SU-DHL-6 (cell line): ENCODE measurements at regions not wholly inside any gene's neighbourhood (a gene's known extent, or its start where the extent isn't known, plus 50 kb on each side); places are given as distances from the start of the nearest gene placed in this dataset.
"Not testable (repeated sequence)": the region's sequence is repeated elsewhere in the genome, so short reads cannot be mapped to it uniquely, and the experiment has no call there.

Source experiments
- H2AFZ ChIP-seq: fragments of 200-600 bp; sonication (generic); 2 replicates; pipeline ENCODE4 v1.6.1; 2014; ENCODE audit warnings: low read depth, mild to moderate bottlenecking, moderate library complexity, mixed read lengths, antibody characterized with exemption, low read length; ENCODE audit not compliant: severe bottlenecking
- H3F3A ChIP-seq: fragments of 200-600 bp; shearing (Covaris generic); 2 replicates; pipeline ENCODE4 v1.6.0; 2016; ENCODE audit warnings: antibody characterized with exemption, mild to moderate bottlenecking; ENCODE audit not compliant: insufficient read depth
- H3K27ac ChIP-seq: fragments of 200-600 bp; sonication (generic); 2 replicates; pipeline ENCODE4 v1.5.1; 2016; ENCODE audit warnings: low read depth, mild to moderate bottlenecking, low read length, moderate library complexity, mixed read lengths
- H3K27me3 ChIP-seq: fragments of 200-600 bp; sonication (generic), shearing (Covaris generic); 2 replicates; pipeline ENCODE4 v1.6.0; 2014; ENCODE audit warnings: mild to moderate bottlenecking, low read length
- H3K36me3 ChIP-seq: fragments of 200-600 bp; sonication (generic); 2 replicates; pipeline ENCODE4 v1.6.1; 2014; ENCODE audit warnings: mild to moderate bottlenecking, low read length, mixed read lengths
- H3K4me2 ChIP-seq: fragments of 300-600, 200-600 bp; shearing (Covaris generic), sonication (generic); 2 replicates; pipeline ENCODE4 v1.6.0; 2014; ENCODE audit warnings: low read length, low read depth, mild to moderate bottlenecking; ENCODE audit not compliant: poor library complexity, severe bottlenecking
- H3K4me3 ChIP-seq: fragments of 200-600 bp; sonication (generic); 2 replicates; pipeline ENCODE4 v1.5.1; 2014; ENCODE audit warnings: antibody characterized with exemption, low read length, mild to moderate bottlenecking, mixed read lengths; ENCODE audit not compliant: insufficient read depth, poor library complexity, severe bottlenecking
- H3K79me2 ChIP-seq: fragments of 200-600 bp; sonication (generic); 2 replicates; pipeline ENCODE4 v1.6.1; 2014; ENCODE audit warnings: mild to moderate bottlenecking, low read length, moderate library complexity; ENCODE audit not compliant: insufficient read depth
- H3K9ac ChIP-seq: fragments of 200-600 bp; sonication (generic); 2 replicates; pipeline ENCODE4 v1.7.0; 2014; ENCODE audit warnings: mild to moderate bottlenecking, low read length
- H3K9me2 ChIP-seq: fragments of 200-600 bp; sonication (generic); replicated peaks from 2 replicates; pipeline ENCODE4 v1.6.1; 2014; ENCODE audit warnings: low read length; ENCODE audit not compliant: insufficient read depth
- H3K9me3 ChIP-seq: fragments of 200-600 bp; sonication (generic); 2 replicates; pipeline ENCODE4 v1.6.1; 2014; ENCODE audit warnings: low read length, mixed read lengths; ENCODE audit not compliant: insufficient read depth
- H4K20me1 ChIP-seq: fragments of 200-600 bp; sonication (generic); 2 replicates; pipeline ENCODE4 v1.6.1; 2014; ENCODE audit warnings: low read depth, mild to moderate bottlenecking, antibody characterized with exemption, low read length, moderate library complexity, mixed read lengths
- EZH2phosphoT487 ChIP-seq: fragments of 200-600 bp; sonication (generic), shearing (Covaris generic); conservative IDR thresholded peaks from 2 replicates; pipeline ENCODE4 v1.6.1; 2018; ENCODE audit warnings: mild to moderate bottlenecking, antibody characterized with exemption, low read length, moderate library complexity, mixed read lengths
- TF ChIP-seq, protein P1 (sequence below): fragments of 200-600 bp; sonication (generic); IDR thresholded peaks from one replicate; pipeline ENCODE4 v1.5.1; 2017; ENCODE audit warnings: antibody characterized with exemption, mild to moderate bottlenecking, low read length, moderate library complexity; ENCODE audit not compliant: insufficient read depth, poor library complexity, severe bottlenecking

DNA sequence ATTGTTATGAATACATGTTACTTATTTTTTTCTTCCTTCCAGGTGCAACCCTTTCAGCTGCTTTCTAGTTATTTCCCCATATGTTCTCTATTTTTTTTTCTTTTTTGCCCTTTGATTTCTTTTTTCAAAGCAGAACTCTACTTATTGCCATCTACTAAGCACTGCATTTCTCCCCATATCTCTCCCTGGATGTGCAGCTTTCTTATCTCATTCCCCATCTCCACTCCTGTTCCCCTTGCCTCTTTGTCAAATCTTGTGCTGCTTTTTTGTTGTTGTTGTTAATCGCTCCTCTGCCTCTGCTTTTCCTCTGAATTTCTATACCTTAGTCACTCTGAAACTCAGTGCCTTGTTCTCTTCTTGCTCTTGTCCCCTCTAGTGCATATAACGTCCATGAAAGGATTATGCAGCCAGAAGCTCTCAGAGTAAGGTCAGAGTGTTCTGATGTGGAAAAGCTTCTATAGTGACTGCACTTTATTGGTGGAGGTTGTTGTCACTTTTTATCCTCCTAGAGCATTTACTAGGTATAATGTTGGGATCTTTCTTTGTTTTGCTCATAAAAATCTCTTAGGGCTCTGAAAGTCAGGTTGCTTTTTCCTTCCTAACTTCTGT, 51.1 kb upstream of the JADE1 start:
- no peaks in the 10 kb centered on the region for H3K27me3 ChIP-seq
- no peak overlapping the region for H3K27ac ChIP-seq
- TF ChIP-seq, protein P1, sequence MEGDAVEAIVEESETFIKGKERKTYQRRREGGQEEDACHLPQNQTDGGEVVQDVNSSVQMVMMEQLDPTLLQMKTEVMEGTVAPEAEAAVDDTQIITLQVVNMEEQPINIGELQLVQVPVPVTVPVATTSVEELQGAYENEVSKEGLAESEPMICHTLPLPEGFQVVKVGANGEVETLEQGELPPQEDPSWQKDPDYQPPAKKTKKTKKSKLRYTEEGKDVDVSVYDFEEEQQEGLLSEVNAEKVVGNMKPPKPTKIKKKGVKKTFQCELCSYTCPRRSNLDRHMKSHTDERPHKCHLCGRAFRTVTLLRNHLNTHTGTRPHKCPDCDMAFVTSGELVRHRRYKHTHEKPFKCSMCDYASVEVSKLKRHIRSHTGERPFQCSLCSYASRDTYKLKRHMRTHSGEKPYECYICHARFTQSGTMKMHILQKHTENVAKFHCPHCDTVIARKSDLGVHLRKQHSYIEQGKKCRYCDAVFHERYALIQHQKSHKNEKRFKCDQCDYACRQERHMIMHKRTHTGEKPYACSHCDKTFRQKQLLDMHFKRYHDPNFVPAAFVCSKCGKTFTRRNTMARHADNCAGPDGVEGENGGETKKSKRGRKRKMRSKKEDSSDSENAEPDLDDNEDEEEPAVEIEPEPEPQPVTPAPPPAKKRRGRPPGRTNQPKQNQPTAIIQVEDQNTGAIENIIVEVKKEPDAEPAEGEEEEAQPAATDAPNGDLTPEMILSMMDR = no peak
- TF ChIP-seq EZH2phosphoT487 = no peak
- no peak overlapping the region for H3K4me2 ChIP-seq
- no peaks in the 10 kb centered on the region for H3K79me2 ChIP-seq
- no peaks in the 10 kb centered on the region for H3K9me2 ChIP-seq
- no peaks in the 10 kb centered on the region for H3F3A ChIP-seq
- no peak overlapping the region for H3K9ac ChIP-seq
- no peak overlapping the region for H2AFZ ChIP-seq
- H3K36me3 ChIP-seq = no peaks in the 10 kb centered on the region
- no peaks in the 10 kb centered on the region for H4K20me1 ChIP-seq
- H3K4me3 ChIP-seq = no peak overlapping the region
- H3K9me3 ChIP-seq = no peaks in the 10 kb centered on the region

DNA sequence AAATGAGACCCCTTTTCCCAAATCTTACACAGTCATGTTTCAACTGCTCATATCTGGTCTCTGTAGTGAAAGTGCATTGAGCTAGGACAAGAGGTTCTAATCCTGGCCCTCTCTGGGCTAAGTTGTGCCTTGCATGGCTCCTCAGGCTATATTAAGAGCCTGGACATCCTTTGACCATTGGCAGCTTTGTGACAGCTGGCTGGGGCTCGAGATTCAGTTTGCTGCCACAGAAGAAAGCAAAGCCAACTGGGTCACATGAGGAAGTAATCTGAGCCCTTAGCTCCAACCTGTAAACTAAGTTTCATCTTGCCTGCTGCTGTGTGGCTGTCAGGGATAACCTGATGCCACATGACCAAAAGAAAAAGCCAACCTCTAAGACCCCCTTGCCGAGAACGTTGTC, 51.8 kb upstream of the JADE1 start:
- no peak for TF ChIP-seq EZH2phosphoT487
- TF ChIP-seq, protein P1 = no peak
- no peaks in the 10 kb centered on the region for H3K9me2 ChIP-seq

DNA sequence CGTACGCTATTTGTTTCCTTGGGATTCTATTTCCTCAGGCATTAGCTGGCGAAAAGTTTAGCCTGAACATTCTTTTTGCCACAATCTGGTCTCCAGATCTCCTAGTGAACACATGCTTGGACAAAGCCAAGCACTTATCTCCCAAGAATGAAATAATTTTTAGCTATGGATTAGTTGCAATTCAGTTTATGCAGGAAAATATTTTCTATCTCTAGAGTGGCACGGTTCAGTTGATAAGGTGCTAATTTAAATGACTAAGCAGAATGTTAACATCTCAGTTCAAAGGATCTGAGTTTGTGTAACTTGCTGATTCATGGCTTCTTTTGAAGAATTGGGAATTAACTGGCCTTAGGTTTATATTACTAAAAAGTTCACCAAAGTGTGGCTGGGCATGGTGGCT, 58.1 kb upstream of the JADE1 start:
- Histone ChIP-seq H4K20me1 (no peaks in the 10 kb centered on the region), H3K27ac (no peak overlapping the region), H2AFZ (no peak overlapping the region), H3K4me2 (no peak overlapping the region), H3K9me2 (no peaks in the 10 kb centered on the region), H3F3A (no peaks in the 10 kb centered on the region), H3K79me2 (no peaks in the 10 kb centered on the region), H3K9me3 (no peaks in the 10 kb centered on the region), H3K36me3 (no peaks in the 10 kb centered on the region), H3K27me3 (no peaks in the 10 kb centered on the region), H3K4me3 (no peak overlapping the region), H3K9ac (no peak overlapping the region)
- no peak for TF ChIP-seq EZH2phosphoT487
- TF ChIP-seq, protein P1 = no peak

More for the DNA sequence above, 51.8 kb upstream of the JADE1 start:
- H4K20me1 ChIP-seq = no peaks in the 10 kb centered on the region
- H3K79me2 ChIP-seq = no peaks in the 10 kb centered on the region
- H3K9ac ChIP-seq = no peak overlapping the region
- H3K4me2 ChIP-seq = no peak overlapping the region
- no peaks in the 10 kb centered on the region for H3K9me3 ChIP-seq
- no peaks in the 10 kb centered on the region for H3K27me3 ChIP-seq
- no peak overlapping the region for H2AFZ ChIP-seq
- no peaks in the 10 kb centered on the region for H3K36me3 ChIP-seq
- no peak overlapping the region for H3K27ac ChIP-seq
- no peak overlapping the region for H3K4me3 ChIP-seq
- no peaks in the 10 kb centered on the region for H3F3A ChIP-seq

DNA sequence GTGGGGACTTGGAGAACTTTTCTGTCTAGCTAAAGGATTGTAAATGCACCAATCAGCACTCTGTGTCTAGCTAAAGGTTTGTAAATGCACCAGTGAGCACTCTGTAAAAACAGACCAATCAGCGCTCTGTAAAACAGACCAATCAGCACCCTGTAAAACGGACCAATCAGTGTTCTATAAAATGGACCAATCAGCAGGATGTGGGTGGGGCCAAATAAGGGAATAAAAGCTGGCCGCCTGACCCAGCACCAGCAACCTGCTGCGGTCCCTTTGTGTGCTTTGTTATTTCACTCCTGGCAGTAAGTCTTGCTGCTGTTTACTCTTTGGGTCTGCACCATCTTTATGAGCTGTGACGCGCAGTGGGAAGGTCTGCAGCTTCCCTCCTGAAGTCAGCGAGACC, 67.8 kb upstream of the JADE1 start:
- not testable (repeated sequence) for H3K4me2 ChIP-seq, H3K4me3 ChIP-seq, H3K9ac ChIP-seq, H4K20me1 ChIP-seq, H3K9me3 ChIP-seq, H3K9me2 ChIP-seq, H3K36me3 ChIP-seq, H3K79me2 ChIP-seq, H3K27me3 ChIP-seq, H3K27ac ChIP-seq, H3F3A ChIP-seq, H2AFZ ChIP-seq
